OCI-LY3 (cell line): ENCODE measurements at regions not wholly inside any gene's neighbourhood (a gene's known extent, or its start where the extent isn't known, plus 50 kb on each side); places are given as distances from the start of the nearest gene placed in this dataset.

Experiments
- CTCF ChIP-seq: fragments of 200-600, 300-600 bp; sonication (generic); IDR thresholded peaks from 2 replicates; pipeline ENCODE4 v1.5.1; 2014; ENCODE audit warnings: antibody characterized with exemption, low read length, low read depth
- EZH2phosphoT487 ChIP-seq: fragments of 200-600 bp; shearing (Covaris generic); IDR thresholded peaks from 2 replicates; pipeline ENCODE4 v1.6.1; 2018; ENCODE audit warnings: antibody characterized with exemption, mixed run types, low read depth

- no peak for TF ChIP-seq CTCF
- no peak for TF ChIP-seq EZH2phosphoT487
Measured at GRCh38 chr1:11394592-11395245, 84.2 kb upstream of the DISP3 start.
